HAP-1 (cell line): ENCODE measurements at regions not wholly inside any gene's neighbourhood (a gene's known extent, or its start where the extent isn't known, plus 50 kb on each side); places are given as distances from the start of the nearest gene placed in this dataset.
"Not testable (repeated sequence)": the region's sequence is repeated elsewhere in the genome, so short reads cannot be mapped to it uniquely, and the experiment has no call there.

ENCODE experiments used
- DNase-seq, 2 experiments: peaks; one replicate each; pipeline ENCODE4 v3.0.0-alpha.2; 2016 to 2020; ENCODE audit warnings: low spot score in 2 of 2
- H3K27me3 ChIP-seq: fragments of 250-450 bp; sonication (Bioruptor Pico); 2 replicates; pipeline ENCODE4 v1.5.1; 2020; ENCODE audit warnings: low read depth, mild to moderate bottlenecking, moderate library complexity
- H3K36me3 ChIP-seq: fragments of 250-450 bp; sonication (Bioruptor Pico); replicated peaks from 2 replicates; pipeline ENCODE4 v1.5.1; 2020; ENCODE audit warnings: mild to moderate bottlenecking
- H3K4me1 ChIP-seq: fragments of 250-450 bp; sonication (Bioruptor Pico); 2 replicates; pipeline ENCODE4 v1.5.1; 2020; ENCODE audit warnings: mild to moderate bottlenecking
- H3K4me3 ChIP-seq: fragments of 250-450 bp; sonication (Bioruptor Pico); 2 replicates; pipeline ENCODE4 v1.5.1; 2020; ENCODE audit warnings: mild to moderate bottlenecking, moderate library complexity
- H3K9me3 ChIP-seq: fragments of 250-450 bp; sonication (Bioruptor Pico); 2 replicates; pipeline ENCODE4 v1.5.1; 2020; ENCODE audit warnings: mild to moderate bottlenecking, moderate library complexity
- in situ Hi-C: fragments of 300-500 bp; cut with MboI; formaldehyde crosslinking; loops from 3 replicates; pipeline ENCODE4 v1.14.3; 2020; ENCODE audit warnings: low sequenced_read_pairs, inconsistent platforms, mixed read lengths

DNA sequence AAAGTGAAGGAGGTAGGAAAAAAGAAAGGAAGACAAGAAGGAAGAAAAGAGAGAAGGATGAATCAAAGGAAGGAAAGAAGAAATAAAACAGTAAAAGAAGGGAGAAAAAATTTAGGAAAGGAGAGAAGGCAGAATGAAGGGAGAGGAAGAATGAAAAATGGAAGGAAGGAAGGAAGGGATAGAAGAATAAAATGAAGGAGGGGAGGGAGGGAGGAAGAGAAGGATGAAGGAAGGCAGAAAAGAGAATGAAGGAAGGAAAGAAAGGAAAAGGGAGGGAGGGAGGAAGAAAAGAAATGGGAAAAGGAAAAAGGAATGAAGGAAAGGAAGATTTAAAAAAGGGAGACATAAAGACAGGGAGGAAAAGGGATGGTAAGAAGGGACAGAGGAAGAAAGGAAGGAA is 393.7 kb upstream of the GRM7 start:
- in situ Hi-C loops: no loop called here
- Histone ChIP-seq H3K4me1 (no peaks in the 10 kb centered on the region), H3K36me3 (no peaks in the 10 kb centered on the region), H3K4me3 (no peak overlapping the region), H3K27me3 (no peaks in the 10 kb centered on the region), H3K9me3 (no peaks in the 10 kb centered on the region)
- DNase-seq: no peak

DNA sequence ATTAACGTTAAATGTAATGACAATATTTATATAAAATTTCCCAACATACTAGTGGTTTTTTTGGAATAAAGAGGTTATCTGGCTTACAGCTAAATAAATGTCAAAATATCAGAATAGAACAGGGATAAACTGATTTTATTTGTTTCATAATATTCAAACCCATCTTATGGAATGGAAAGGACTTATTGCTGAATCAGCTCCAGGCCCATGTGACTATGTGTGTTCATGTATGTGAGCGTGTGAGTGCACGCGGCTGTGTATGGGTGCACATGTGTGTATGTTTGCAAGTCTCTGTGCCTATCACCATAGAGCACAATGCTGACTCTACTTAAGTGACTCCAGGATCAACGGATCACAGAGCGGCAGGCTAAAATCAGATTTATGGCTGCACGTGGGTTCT is 392.3 kb upstream of the GRM7 start:
- Histone ChIP-seq H3K27me3 (no peaks in the 10 kb centered on the region), H3K36me3 (no peaks in the 10 kb centered on the region), H3K4me1 (no peaks in the 10 kb centered on the region), H3K4me3 (no peak overlapping the region), H3K9me3 (no peaks in the 10 kb centered on the region)
- DNase-seq: no peak
- in situ Hi-C loops: no loop called here

DNA sequence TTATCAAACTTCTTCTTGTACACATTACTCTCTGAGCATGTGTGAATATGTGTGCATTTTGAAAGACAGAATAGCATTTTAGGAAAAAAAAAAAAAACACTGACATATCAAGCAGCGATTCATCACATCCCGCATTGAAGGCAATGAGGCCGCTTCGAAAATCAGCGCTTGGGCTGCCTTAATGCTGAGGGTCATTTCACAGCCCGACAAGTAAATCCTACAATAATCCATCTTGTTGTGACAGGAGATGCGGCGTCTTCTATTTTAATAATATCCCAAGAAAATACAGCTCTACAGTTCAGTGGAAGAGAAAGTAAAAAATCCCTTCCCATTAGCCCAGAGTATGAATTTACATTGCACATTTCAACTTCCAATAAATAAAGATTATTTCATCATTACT is 389.2 kb upstream of the GRM7 start:
- no peaks in the 10 kb centered on the region for H3K36me3 ChIP-seq
- in situ Hi-C loops: no loop called here
- no peaks in the 10 kb centered on the region for H3K27me3 ChIP-seq
- H3K4me3 ChIP-seq: no peak overlapping the region
- no peaks in the 10 kb centered on the region for H3K4me1 ChIP-seq
- no peaks in the 10 kb centered on the region for H3K9me3 ChIP-seq
- no peak for DNase-seq

GRCh38 chr3:6490487-6491327 is 370.2 kb upstream of the GRM7 start:
- H3K9me3 ChIP-seq, H3K27me3 ChIP-seq, in situ Hi-C loops, DNase-seq, H3K4me1 ChIP-seq, H3K36me3 ChIP-seq, H3K4me3 ChIP-seq: not testable (repeated sequence)

DNA sequence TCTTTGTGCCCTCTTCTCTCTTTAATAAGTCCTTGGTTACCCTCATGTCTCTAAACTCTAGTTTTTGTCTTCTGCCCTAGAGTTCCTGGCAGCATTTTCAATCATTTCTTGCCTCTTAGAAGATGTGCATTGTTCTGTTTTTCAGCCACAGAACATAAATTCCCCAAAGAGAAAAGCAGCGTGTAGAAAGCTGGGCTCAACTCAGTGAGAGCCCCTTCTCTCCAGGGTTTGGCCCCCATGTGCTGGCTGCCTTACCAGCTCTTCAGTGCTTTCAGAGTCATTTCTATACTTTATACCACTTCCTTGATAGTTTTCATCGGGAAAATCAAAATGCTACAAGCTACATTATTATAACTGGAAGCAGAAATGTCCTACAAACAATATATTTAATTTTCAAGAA is 369.1 kb upstream of the GRM7 start:
- in situ Hi-C loops: no loop called here
- Histone ChIP-seq H3K4me3 (no peak overlapping the region), H3K9me3 (no peaks in the 10 kb centered on the region), H3K27me3 (no peaks in the 10 kb centered on the region), H3K36me3 (no peaks in the 10 kb centered on the region), H3K4me1 (no peaks in the 10 kb centered on the region)
- DNase-seq: no peak

DNA sequence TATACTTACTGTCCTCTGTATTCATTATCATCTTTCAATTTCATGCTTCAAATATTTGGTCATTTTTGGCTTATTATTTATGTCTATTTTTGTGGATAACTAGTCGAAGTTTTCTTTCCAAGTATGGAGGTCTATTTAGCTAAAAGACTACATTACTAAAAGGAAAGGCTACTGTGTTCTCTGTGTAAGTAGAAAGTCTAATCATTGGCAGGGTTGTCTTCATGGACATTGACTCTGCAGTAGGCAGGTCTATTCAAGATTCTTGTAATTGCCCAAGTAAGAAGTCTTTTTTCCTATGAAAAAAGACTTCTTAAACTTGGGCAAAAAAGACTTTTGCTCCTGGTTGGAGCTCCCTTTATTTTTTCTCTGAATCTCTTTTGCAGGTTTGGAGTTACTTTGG is 368.6 kb upstream of the GRM7 start:
- Histone ChIP-seq H3K9me3 (no peaks in the 10 kb centered on the region), H3K4me3 (no peak overlapping the region), H3K27me3 (no peaks in the 10 kb centered on the region), H3K36me3 (no peaks in the 10 kb centered on the region), H3K4me1 (no peaks in the 10 kb centered on the region)
- DNase-seq: no peak
- in situ Hi-C loops: no loop called here

GRCh38 chr3:6498944-6499343 is 362.0 kb upstream of the GRM7 start:
- in situ Hi-C loops, H3K4me3 ChIP-seq, H3K27me3 ChIP-seq, H3K4me1 ChIP-seq, H3K9me3 ChIP-seq, DNase-seq, H3K36me3 ChIP-seq: not testable (repeated sequence)

- H3K9me3 ChIP-seq: no peaks in the 10 kb centered on the region
- DNase-seq: no peak
- in situ Hi-C loops: no loop called here
- no peaks in the 10 kb centered on the region for H3K4me1 ChIP-seq
- no peak overlapping the region for H3K4me3 ChIP-seq
- no peaks in the 10 kb centered on the region for H3K27me3 ChIP-seq
- H3K36me3 ChIP-seq: no peaks in the 10 kb centered on the region
These were observed 356.6 kb upstream of the GRM7 start for GRCh38 chr3:6504347-6504746.

GRCh38 chr3:6504834-6505233 is 356.1 kb upstream of the GRM7 start:
- no peak for DNase-seq

GRCh38 chr3:6508410-6508759 is 352.5 kb upstream of the GRM7 start:
- Histone ChIP-seq H3K4me3 (no peak overlapping the region), H3K36me3 (no peaks in the 10 kb centered on the region)
- in situ Hi-C loops: no loop called here

More at GRCh38 chr3:6504834-6505233, 356.1 kb upstream of the GRM7 start:
- in situ Hi-C loops: no loop called here
- Histone ChIP-seq H3K9me3 (no peaks in the 10 kb centered on the region), H3K27me3 (no peaks in the 10 kb centered on the region), H3K36me3 (no peaks in the 10 kb centered on the region), H3K4me1 (no peaks in the 10 kb centered on the region), H3K4me3 (no peak overlapping the region)

GRCh38 chr3:6509576-6509975 is 351.3 kb upstream of the GRM7 start:
- in situ Hi-C loops: no loop called here

More at GRCh38 chr3:6508410-6508759, 352.5 kb upstream of the GRM7 start:
- Histone ChIP-seq H3K9me3 (no peaks in the 10 kb centered on the region), H3K27me3 (no peaks in the 10 kb centered on the region), H3K4me1 (no peaks in the 10 kb centered on the region)
- no peak for DNase-seq

DNA sequence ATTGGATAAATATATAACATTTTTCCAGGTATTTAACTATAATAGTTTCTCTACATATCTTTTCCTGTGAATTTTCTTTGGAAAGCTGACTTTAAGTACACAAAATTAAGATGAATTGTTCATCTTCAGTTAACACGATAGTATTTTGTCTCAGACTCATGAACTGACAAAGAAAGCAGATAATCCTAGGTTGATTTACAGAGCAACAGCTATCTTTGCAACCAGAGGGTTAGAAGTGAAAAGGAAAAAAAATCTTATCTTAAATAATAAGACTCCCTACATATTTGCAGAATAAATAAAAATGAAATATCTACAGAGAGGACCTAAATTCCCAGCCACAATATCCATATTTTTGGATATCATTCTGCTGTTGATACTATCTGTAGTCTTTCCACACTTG is 350.2 kb upstream of the GRM7 start:
- no peak for DNase-seq
- H3K4me3 ChIP-seq: no peak overlapping the region
- H3K4me1 ChIP-seq: no peaks in the 10 kb centered on the region

More at GRCh38 chr3:6509576-6509975, 351.3 kb upstream of the GRM7 start:
- H3K36me3 ChIP-seq: no peaks in the 10 kb centered on the region
- no peak for DNase-seq
- H3K9me3 ChIP-seq: no peaks in the 10 kb centered on the region
- H3K4me1 ChIP-seq: no peaks in the 10 kb centered on the region
- H3K4me3 ChIP-seq: no peak overlapping the region
- H3K27me3 ChIP-seq: no peaks in the 10 kb centered on the region

DNA sequence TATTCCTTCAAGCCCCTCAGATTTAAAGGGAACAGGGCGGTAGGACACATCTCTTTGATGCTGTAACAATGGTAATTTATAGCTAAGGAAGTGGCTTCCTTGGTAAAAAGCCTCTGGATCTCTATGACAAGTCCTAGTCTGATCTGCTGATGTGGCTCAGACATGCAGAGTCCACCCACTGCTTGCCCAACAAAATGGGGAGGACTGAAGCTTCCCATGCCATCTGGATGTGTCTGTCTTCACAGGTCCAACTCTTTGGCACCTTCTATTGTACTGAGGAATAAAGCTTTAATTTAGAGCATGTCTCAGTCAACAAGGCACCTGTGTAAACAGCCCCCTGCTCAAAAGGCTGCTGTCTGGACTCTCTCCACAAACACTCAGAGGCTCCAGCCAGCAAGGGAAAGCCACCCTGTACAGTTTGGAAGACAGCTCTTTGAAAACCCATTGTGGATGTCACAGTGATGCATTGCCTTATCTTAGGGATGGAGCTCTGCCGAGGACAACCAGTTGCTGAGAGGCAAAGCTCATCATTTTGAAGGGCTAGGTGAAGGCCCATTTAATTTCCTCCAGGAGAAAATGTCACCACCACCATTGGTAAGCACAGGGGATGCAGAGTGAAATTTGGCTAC is 348.6 kb upstream of the GRM7 start:
- in situ Hi-C loops: no loop called here
- DNase-seq: no peak
- H3K36me3 ChIP-seq: no peaks in the 10 kb centered on the region

More for the DNA sequence above, 350.2 kb upstream of the GRM7 start:
- Histone ChIP-seq H3K36me3 (no peaks in the 10 kb centered on the region), H3K9me3 (no peaks in the 10 kb centered on the region), H3K27me3 (no peaks in the 10 kb centered on the region)
- in situ Hi-C loops: no loop called here

GRCh38 chr3:6516143-6516542 is 344.8 kb upstream of the GRM7 start:
- H3K9me3 ChIP-seq: no peaks in the 10 kb centered on the region
- DNase-seq: no peak
- no peaks in the 10 kb centered on the region for H3K27me3 ChIP-seq
- no peak overlapping the region for H3K4me3 ChIP-seq
- no peaks in the 10 kb centered on the region for H3K4me1 ChIP-seq
- in situ Hi-C loops: no loop called here
- no peaks in the 10 kb centered on the region for H3K36me3 ChIP-seq

More for the DNA sequence above, 348.6 kb upstream of the GRM7 start:
- no peaks in the 10 kb centered on the region for H3K9me3 ChIP-seq
- H3K4me1 ChIP-seq: no peaks in the 10 kb centered on the region
- H3K4me3 ChIP-seq: no peak overlapping the region
- no peaks in the 10 kb centered on the region for H3K27me3 ChIP-seq
